OCI-LY7 (cell line): ENCODE measurements at regions not wholly inside any gene's neighbourhood (a gene's known extent, or its start where the extent isn't known, plus 50 kb on each side); places are given as distances from the start of the nearest gene placed in this dataset.

Experiments
- BruUV-seq: library from RNA; stranded (reverse); fragments of 400-500 nt; replicated peaks from 2 replicates; lab custom pipeline; 2021; lab: Mats Ljungman, UMichigan
- CTCF ChIA-PET: fragments of 300-600 bp; sonication (Branson Sonifier 250); formaldehyde crosslinking; loops from one replicate; lab custom pipeline; 2022; ENCODE audit warnings: antibody characterized with exemption; ENCODE audit not compliant: unreplicated experiment; lab: Charles Lee
- POLR2A ChIA-PET: fragments of 300-600 bp; sonication (Branson Sonifier 250); formaldehyde crosslinking; loops from one replicate; lab custom pipeline; 2022; ENCODE audit warnings: antibody characterized with exemption; lab: Charles Lee
- DNase-seq: peaks from one replicate; pipeline ENCODE4 v3.0.0-alpha.2; 2015; ENCODE audit warnings: low spot score
- H2AFZ ChIP-seq: fragments of 200-600 bp; sonication (generic), shearing (Covaris generic); 2 replicates; pipeline ENCODE4 v1.6.1; 2014; ENCODE audit warnings: mild to moderate bottlenecking, antibody characterized with exemption, low read length, moderate library complexity
- H3K27ac ChIP-seq: fragments of 200-600 bp; sonication (generic); 2 replicates; pipeline ENCODE4 v1.5.1; 2014; ENCODE audit warnings: mixed run types, low read depth, mild to moderate bottlenecking, moderate library complexity, low read length, inconsistent platforms; ENCODE audit not compliant: poor library complexity, severe bottlenecking
- H3K36me3 ChIP-seq: fragments of 200-600 bp; sonication (generic); 2 replicates; pipeline ENCODE4 v1.6.1; 2014; ENCODE audit warnings: mild to moderate bottlenecking, antibody characterized with exemption, low read length, moderate library complexity, mixed read lengths; ENCODE audit not compliant: insufficient read depth
- H3K4me1 ChIP-seq: fragments of 200-600 bp; sonication (generic); 2 replicates; pipeline ENCODE4 v1.5.1; 2014; ENCODE audit warnings: mild to moderate bottlenecking, low read length; ENCODE audit not compliant: insufficient read depth, poor library complexity, severe bottlenecking
- H3K4me2 ChIP-seq: fragments of 200-600 bp; sonication (generic); 2 replicates; pipeline ENCODE4 v1.6.1; 2014; ENCODE audit warnings: mild to moderate bottlenecking, low read length
- H3K4me3 ChIP-seq: fragments of 200-600 bp; sonication (generic); 2 replicates; pipeline ENCODE4 v1.5.1; 2014; ENCODE audit warnings: mild to moderate bottlenecking, low read depth, low read length; ENCODE audit not compliant: poor library complexity, severe bottlenecking
- H3K79me2 ChIP-seq: fragments of 200-600 bp; sonication (generic); 2 replicates; pipeline ENCODE4 v1.6.1; 2016; ENCODE audit warnings: low read depth, mild to moderate bottlenecking, low read length, moderate library complexity, mixed read lengths; ENCODE audit not compliant: insufficient read depth
- H3K9me2 ChIP-seq: fragments of 200-600 bp; sonication (generic); 2 replicates; pipeline ENCODE4 v1.6.1; 2016; ENCODE audit warnings: mild to moderate bottlenecking, low read length, mixed read lengths; ENCODE audit not compliant: insufficient read depth
- H3K9me3 ChIP-seq: fragments of 200-600 bp; sonication (generic); 2 replicates; pipeline ENCODE4 v1.6.1; 2014; ENCODE audit warnings: mild to moderate bottlenecking, mixed run types, low read length, mixed read lengths
- H4K20me1 ChIP-seq: fragments of 200-600 bp; sonication (generic); 2 replicates; pipeline ENCODE4 v1.6.1; 2014; ENCODE audit warnings: mild to moderate bottlenecking, antibody characterized with exemption, low read length, moderate library complexity, mixed read lengths; ENCODE audit not compliant: insufficient read depth
- CTCF ChIP-seq: fragments of 200-600 bp; sonication (generic); conservative IDR thresholded peaks from 2 replicates; pipeline ENCODE4 v1.5.1; 2014; ENCODE audit warnings: mild to moderate bottlenecking, antibody characterized with exemption, low read length, moderate library complexity, mixed read lengths
- EZH2phosphoT487 ChIP-seq: fragments of 200-600 bp; sonication (generic); IDR thresholded peaks from 2 replicates; pipeline ENCODE4 v1.6.1; 2018; ENCODE audit warnings: low read depth, borderline replicate concordance, mild to moderate bottlenecking, mixed run types, antibody characterized with exemption, low read length, moderate library complexity, mixed read lengths
- intact Hi-C: fragments of 100-400 bp; cut with micrococcal nuclease; formaldehyde crosslinking; loops from one replicate; pipeline ENCODE4 v1.10.0; 2022; ENCODE audit not compliant: unreplicated experiment

DNA sequence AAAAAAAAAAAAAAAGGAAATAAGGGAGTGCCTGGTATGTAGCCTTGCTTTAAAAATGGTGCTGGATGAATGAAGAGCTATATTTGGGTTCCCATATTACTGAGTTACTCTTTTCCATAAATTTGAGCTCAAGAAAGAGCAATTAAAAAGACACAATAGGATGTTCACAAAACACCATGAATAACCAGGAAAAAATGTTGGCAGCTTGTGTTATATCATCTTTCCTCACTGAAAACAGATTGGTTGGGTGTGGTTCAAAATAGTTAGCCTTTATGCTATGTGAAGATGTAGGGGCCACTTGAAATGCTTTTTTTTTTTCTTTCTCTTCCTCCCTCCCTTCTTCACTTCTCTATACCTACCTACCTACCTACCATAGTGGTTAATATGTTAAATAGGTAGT lies 256.9 kb downstream of the STK31 start:
- H3K36me3 ChIP-seq = no peaks in the 10 kb centered on the region
- TF ChIP-seq EZH2phosphoT487 (no peak), CTCF (no peak)
- BruUV-seq = no TSS peak
- no peak overlapping the region for H3K4me3 ChIP-seq
- no peaks in the 10 kb centered on the region for H3K4me1 ChIP-seq
- H3K27ac ChIP-seq = no peak overlapping the region
- ChIA-PET CTCF (no interaction called here), POLR2A (interaction anchor here (0.7 to 0.8 kb wide), 4 partner anchors 21 to 1743 kb away, joined by 3 to 4 read pairs (median 4); no protein-coding TSS in a partner anchor)
- DNase-seq = no peak
- intact Hi-C loops = no loop called here
- no peak overlapping the region for H3K4me2 ChIP-seq
- no peaks in the 10 kb centered on the region for H4K20me1 ChIP-seq
- no peaks in the 10 kb centered on the region for H3K79me2 ChIP-seq
- no peak overlapping the region for H2AFZ ChIP-seq
- no peaks in the 10 kb centered on the region for H3K9me2 ChIP-seq
- H3K9me3 ChIP-seq = no peaks in the 10 kb centered on the region

DNA sequence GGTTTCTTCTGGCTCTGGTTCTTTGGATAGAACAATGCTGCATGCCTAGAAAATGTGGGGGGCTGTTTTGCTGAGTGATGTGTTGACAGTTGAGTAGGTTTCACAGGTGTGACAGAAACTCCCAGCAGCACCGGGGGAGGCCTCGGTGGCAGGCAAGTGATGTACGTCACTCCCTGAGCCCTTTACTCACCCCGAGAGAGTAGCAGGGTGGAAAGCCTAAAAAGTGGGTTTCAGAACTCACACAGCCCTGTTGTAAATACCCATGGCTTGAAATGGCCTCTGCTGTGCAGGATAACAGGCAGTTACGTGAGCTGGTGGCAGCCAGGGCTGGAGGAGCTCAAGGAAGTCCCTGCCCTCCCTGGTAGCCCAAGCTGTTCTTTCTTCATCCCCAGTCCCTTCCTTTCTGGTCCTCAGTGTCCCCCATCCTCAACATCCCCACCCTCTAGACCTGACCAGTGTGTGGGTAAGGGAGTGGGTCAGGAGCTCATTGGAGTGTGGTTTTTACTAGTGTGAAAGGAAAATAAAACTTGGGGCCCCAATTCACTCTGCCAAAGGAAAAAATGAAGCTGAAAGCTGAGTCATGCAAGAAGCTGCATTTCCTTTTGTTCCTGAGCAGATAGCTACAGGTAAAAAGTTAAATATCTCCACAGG lies 258.1 kb downstream of the STK31 start:
- no peak overlapping the region for H3K4me2 ChIP-seq
- DNase-seq = no peak
- ChIA-PET POLR2A (no interaction called here), CTCF (no interaction called here)
- H3K36me3 ChIP-seq = no peaks in the 10 kb centered on the region
- no peaks in the 10 kb centered on the region for H3K4me1 ChIP-seq
- intact Hi-C loops = no loop called here
- H2AFZ ChIP-seq = no peak overlapping the region
- no peaks in the 10 kb centered on the region for H4K20me1 ChIP-seq
- no peaks in the 10 kb centered on the region for H3K9me3 ChIP-seq
- BruUV-seq = no TSS peak
- H3K9me2 ChIP-seq = no peaks in the 10 kb centered on the region
- TF ChIP-seq EZH2phosphoT487 = no peak
- TF ChIP-seq CTCF = no peak
- no peak overlapping the region for H3K4me3 ChIP-seq
- H3K27ac ChIP-seq = no peak overlapping the region
- no peaks in the 10 kb centered on the region for H3K79me2 ChIP-seq

DNA sequence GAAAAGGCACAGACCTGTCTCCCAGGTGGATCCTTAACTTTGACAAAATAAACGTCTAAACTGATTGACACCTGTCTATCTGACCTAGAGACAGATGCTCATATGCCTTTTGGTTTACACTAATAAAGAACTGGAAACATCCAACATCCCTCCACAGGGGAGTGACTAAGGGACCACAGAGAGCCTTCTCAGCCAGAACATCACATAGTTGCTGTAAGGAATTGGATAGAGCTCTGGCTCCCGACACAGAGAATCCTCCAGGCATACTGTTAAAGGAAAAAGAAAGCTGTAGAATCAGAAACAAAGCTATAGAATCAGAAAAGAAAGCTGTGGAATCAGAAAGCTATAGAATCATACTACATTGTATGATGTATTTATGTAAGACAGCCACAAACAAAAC lies 258.8 kb downstream of the STK31 start:
- H3K9me3 ChIP-seq = no peaks in the 10 kb centered on the region
- H4K20me1 ChIP-seq = no peaks in the 10 kb centered on the region
- intact Hi-C loops = no loop called here
- no peaks in the 10 kb centered on the region for H3K79me2 ChIP-seq
- H2AFZ ChIP-seq = no peak overlapping the region
- H3K4me3 ChIP-seq = no peak overlapping the region
- ChIA-PET POLR2A (interaction anchor here (0.6 kb wide), 1 partner anchor 82 kb away, joined by 3 read pairs; no protein-coding TSS in a partner anchor), CTCF (no interaction called here)
- no peaks in the 10 kb centered on the region for H3K9me2 ChIP-seq
- TF ChIP-seq EZH2phosphoT487 (no peak), CTCF (no peak)
- no peak overlapping the region for H3K4me2 ChIP-seq
- H3K27ac ChIP-seq = no peak overlapping the region
- H3K4me1 ChIP-seq = no peaks in the 10 kb centered on the region
- no peaks in the 10 kb centered on the region for H3K36me3 ChIP-seq
- DNase-seq = no peak
- no TSS peak for BruUV-seq
